Fibroblast of skin of left biceps (primary cell): ENCODE measurements at regions not wholly inside any gene's neighbourhood (a gene's known extent, or its start where the extent isn't known, plus 50 kb on each side); places are given as distances from the start of the nearest gene placed in this dataset.

ENCODE experiments used
- DNase-seq, 2 experiments: peaks; one replicate each; pipeline ENCODE4 v3.0.0-alpha.2; 2013; ENCODE audit warnings: low read depth in 2 of 2

- peak in 1 of 2 experiments; percentile 33 for DNase-seq
Observed at GRCh38 chr4:19329631-19330030, 922.1 kb upstream of the SLIT2 start.

GRCh38 chr4:19329077-19329476 lies 922.6 kb upstream of the SLIT2 start:
- DNase-seq: no peak

- DNase-seq: no peak
Observed at GRCh38 chr4:19327364-19327763, 924.3 kb upstream of the SLIT2 start.

GRCh38 chr4:19324184-19324583 lies 927.5 kb upstream of the SLIT2 start:
- DNase-seq: no peak

GRCh38 chr4:19319607-19320006 lies 932.1 kb upstream of the SLIT2 start:
- no peak for DNase-seq

- no peak for DNase-seq
Observed at GRCh38 chr4:19317377-19317776, 934.3 kb upstream of the SLIT2 start.

GRCh38 chr4:19314116-19314515 lies 937.6 kb upstream of the SLIT2 start:
- DNase-seq: no peak

GRCh38 chr4:19309378-19309777 lies 942.3 kb upstream of the SLIT2 start:
- DNase-seq: peak in 1 of 2 experiments; percentile 41

- no peak for DNase-seq
Observed at GRCh38 chr4:19304028-19304427, 947.7 kb upstream of the SLIT2 start.

- DNase-seq: no peak
Observed at GRCh38 chr4:19301527-19301926, 950.2 kb upstream of the SLIT2 start.

GRCh38 chr4:19300213-19300612 lies 951.5 kb upstream of the SLIT2 start:
- peak; percentile 67 to 77 for DNase-seq

- DNase-seq: peak; percentile 44 to 49
Observed at GRCh38 chr4:19298998-19299397, 952.7 kb upstream of the SLIT2 start.

- DNase-seq: no peak
Observed at GRCh38 chr4:19293781-19294180, 957.9 kb upstream of the SLIT2 start.

GRCh38 chr4:19293080-19293479 lies 958.6 kb upstream of the SLIT2 start:
- DNase-seq: no peak

- no peak for DNase-seq
Observed at GRCh38 chr4:19286924-19287323, 964.8 kb upstream of the SLIT2 start.

- no peak for DNase-seq
Observed at GRCh38 chr4:19285146-19285545, 966.6 kb upstream of the SLIT2 start.

- DNase-seq: no peak
Observed at GRCh38 chr4:19278665-19279064, 973.0 kb upstream of the SLIT2 start.

- no peak for DNase-seq
Observed at GRCh38 chr4:19266566-19266965, 985.1 kb upstream of the SLIT2 start.

- no peak for DNase-seq
Observed at GRCh38 chr4:19262467-19262866, 989.2 kb upstream of the SLIT2 start.

GRCh38 chr4:19260346-19260745 lies 991.4 kb upstream of the SLIT2 start:
- DNase-seq: no peak

GRCh38 chr4:19259920-19260319 lies 991.8 kb upstream of the SLIT2 start:
- DNase-seq: no peak

- DNase-seq: no peak
Observed at GRCh38 chr4:19256823-19257222, 994.9 kb upstream of the SLIT2 start.

- DNase-seq: peak in 1 of 2 experiments; percentile 9
Observed at GRCh38 chr4:19254486-19254885, 997.2 kb upstream of the SLIT2 start.

GRCh38 chr4:19248023-19248422 lies 1003.7 kb upstream of the SLIT2 start:
- no peak for DNase-seq

- DNase-seq: no peak
Observed at GRCh38 chr4:19241895-19242294, 1009.8 kb upstream of the SLIT2 start.
